Liver (tissue), 3 donors: ENCODE measurements at regions not wholly inside any gene's neighbourhood (a gene's known extent, or its start where the extent isn't known, plus 50 kb on each side); places are given as distances from the start of the nearest gene placed in this dataset.

Experiments used
- ATF3 ChIP-seq: IDR thresholded peaks from 2 replicates; pipeline ENCODE4 v1.6.1; 2016; ENCODE audit warnings: antibody characterized with exemption
- EGR1 ChIP-seq, 2 donors: IDR thresholded peaks; 2 replicates each; pipeline ENCODE4 v1.6.1; 2016 to 2018; ENCODE audit warnings: antibody characterized with exemption in 2 of 2, low read depth in 2 of 2
- FOXA1 ChIP-seq: IDR thresholded peaks from 2 replicates; pipeline ENCODE4 v1.6.1; 2016; ENCODE audit warnings: antibody characterized with exemption
- GABPA ChIP-seq, 2 donors: IDR thresholded peaks in 1 of 2; conservative IDR thresholded peaks in 1 of 2; 2 replicates each; pipeline ENCODE4 v1.6.1; 2016; ENCODE audit warnings: antibody characterized with exemption in 2 of 2, mild to moderate bottlenecking in 1 of 2, moderate library complexity in 1 of 2
- HNF4A ChIP-seq, 2 donors: conservative IDR thresholded peaks; 2 replicates each; pipeline ENCODE4 v1.6.1; 2016; ENCODE audit warnings: antibody characterized with exemption in 2 of 2, mild to moderate bottlenecking in 2 of 2
- JUND ChIP-seq, 2 donors: IDR thresholded peaks; 2 replicates each; pipeline ENCODE4 v1.6.1; 2016; ENCODE audit warnings: antibody characterized with exemption in 2 of 2
- RAD21 ChIP-seq, 2 donors: IDR thresholded peaks; 2 replicates each; pipeline ENCODE4 v1.6.1; 2016; ENCODE audit warnings: antibody characterized with exemption in 2 of 2, mild to moderate bottlenecking in 2 of 2
- REST ChIP-seq: IDR thresholded peaks from 2 replicates; pipeline ENCODE4 v1.6.1; 2016; ENCODE audit warnings: antibody characterized with exemption, mild to moderate bottlenecking
- RXRA ChIP-seq, 2 donors: IDR thresholded peaks; 2 replicates each; pipeline ENCODE4 v1.6.1; 2017 to 2018; ENCODE audit warnings: antibody characterized with exemption in 2 of 2, mild to moderate bottlenecking in 1 of 2
- TAF1 ChIP-seq: conservative IDR thresholded peaks from 2 replicates; pipeline ENCODE4 v1.6.1; 2016; ENCODE audit warnings: antibody characterized with exemption, mild to moderate bottlenecking
- YY1 ChIP-seq: IDR thresholded peaks from 2 replicates; pipeline ENCODE4 v1.6.1; 2016; ENCODE audit warnings: antibody characterized with exemption, mild to moderate bottlenecking
- TF ChIP-seq, protein P1 (sequence below): fragments of 150-350 bp; IDR thresholded peaks from 2 replicates; pipeline ENCODE4 v1.5.1; 2017; ENCODE audit warnings: improper control_type of control experiment, low read depth, low read length; ENCODE audit not compliant: missing input control
- TF ChIP-seq, protein P2 (sequence below): IDR thresholded peaks from 2 replicates; pipeline ENCODE4 v1.6.1; 2016; ENCODE audit warnings: antibody characterized with exemption
- donor health status: healthy.
- donor health status: healthy.

DNA sequence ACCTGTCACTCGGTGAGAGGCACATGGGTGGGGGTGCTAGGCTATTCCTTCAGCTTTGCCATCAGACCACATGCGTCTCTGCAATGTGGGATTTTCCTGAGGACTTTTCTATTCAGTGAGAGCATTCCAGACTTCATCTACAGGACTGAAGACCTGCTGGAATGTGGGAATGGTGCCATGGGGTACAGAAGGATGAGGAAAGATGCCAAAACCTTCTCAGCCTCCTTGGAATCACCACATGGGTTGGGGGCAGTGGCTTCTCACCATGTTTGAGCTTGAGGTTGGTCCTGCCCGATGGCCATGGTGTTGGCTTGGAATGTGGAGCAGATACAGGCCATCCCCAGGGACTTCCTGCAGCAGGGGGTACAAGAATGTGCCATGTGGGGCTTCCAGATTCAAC, 80.9 kb upstream of the KLF13 start:
- TF ChIP-seq RXRA (IDR thresholded peaks at IDR 0.05) (no peak), HNF4A (conservative IDR thresholded peaks at IDR 0.05) (no peak), YY1 (no peak), TAF1 (no peak), ATF3 (no peak), EGR1 (IDR thresholded peaks at IDR 0.05; ENCODE audit: low read depth in 2 of 2) (no peak), JUND (IDR thresholded peaks at IDR 0.05) (no peak), REST (no peak), GABPA (IDR thresholded peaks at IDR 0.05 in 1 of 2, conservative IDR thresholded peaks at IDR 0.05 in 1 of 2) (no peak), RAD21 (IDR thresholded peaks at IDR 0.05) (no peak), FOXA1 (no peak)
- TF ChIP-seq, protein P1, sequence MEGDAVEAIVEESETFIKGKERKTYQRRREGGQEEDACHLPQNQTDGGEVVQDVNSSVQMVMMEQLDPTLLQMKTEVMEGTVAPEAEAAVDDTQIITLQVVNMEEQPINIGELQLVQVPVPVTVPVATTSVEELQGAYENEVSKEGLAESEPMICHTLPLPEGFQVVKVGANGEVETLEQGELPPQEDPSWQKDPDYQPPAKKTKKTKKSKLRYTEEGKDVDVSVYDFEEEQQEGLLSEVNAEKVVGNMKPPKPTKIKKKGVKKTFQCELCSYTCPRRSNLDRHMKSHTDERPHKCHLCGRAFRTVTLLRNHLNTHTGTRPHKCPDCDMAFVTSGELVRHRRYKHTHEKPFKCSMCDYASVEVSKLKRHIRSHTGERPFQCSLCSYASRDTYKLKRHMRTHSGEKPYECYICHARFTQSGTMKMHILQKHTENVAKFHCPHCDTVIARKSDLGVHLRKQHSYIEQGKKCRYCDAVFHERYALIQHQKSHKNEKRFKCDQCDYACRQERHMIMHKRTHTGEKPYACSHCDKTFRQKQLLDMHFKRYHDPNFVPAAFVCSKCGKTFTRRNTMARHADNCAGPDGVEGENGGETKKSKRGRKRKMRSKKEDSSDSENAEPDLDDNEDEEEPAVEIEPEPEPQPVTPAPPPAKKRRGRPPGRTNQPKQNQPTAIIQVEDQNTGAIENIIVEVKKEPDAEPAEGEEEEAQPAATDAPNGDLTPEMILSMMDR = no peak
- TF ChIP-seq, protein P2, sequence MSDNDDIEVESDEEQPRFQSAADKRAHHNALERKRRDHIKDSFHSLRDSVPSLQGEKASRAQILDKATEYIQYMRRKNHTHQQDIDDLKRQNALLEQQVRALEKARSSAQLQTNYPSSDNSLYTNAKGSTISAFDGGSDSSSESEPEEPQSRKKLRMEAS = no peak
